ENCODE measurements at regions not wholly inside any gene's neighbourhood (a gene's known extent, or its start where the extent isn't known, plus 50 kb on each side); places are given as distances from the start of the nearest gene placed in this dataset.

- TF ChIP-seq, protein P1, sequence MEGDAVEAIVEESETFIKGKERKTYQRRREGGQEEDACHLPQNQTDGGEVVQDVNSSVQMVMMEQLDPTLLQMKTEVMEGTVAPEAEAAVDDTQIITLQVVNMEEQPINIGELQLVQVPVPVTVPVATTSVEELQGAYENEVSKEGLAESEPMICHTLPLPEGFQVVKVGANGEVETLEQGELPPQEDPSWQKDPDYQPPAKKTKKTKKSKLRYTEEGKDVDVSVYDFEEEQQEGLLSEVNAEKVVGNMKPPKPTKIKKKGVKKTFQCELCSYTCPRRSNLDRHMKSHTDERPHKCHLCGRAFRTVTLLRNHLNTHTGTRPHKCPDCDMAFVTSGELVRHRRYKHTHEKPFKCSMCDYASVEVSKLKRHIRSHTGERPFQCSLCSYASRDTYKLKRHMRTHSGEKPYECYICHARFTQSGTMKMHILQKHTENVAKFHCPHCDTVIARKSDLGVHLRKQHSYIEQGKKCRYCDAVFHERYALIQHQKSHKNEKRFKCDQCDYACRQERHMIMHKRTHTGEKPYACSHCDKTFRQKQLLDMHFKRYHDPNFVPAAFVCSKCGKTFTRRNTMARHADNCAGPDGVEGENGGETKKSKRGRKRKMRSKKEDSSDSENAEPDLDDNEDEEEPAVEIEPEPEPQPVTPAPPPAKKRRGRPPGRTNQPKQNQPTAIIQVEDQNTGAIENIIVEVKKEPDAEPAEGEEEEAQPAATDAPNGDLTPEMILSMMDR (IDR thresholded peaks at IDR 0.05; ENCODE audit: low read depth, low read length): no peak
- TF ChIP-seq POLR2A (IDR thresholded peaks at IDR 0.05; ENCODE audit: extremely low read depth, insufficient read length) (no peak), MYC (IDR thresholded peaks at IDR 0.05; ENCODE audit: low read depth, low read length) (no peak)
Measured at GRCh38 chr22:27132400-27132799, 475.0 kb downstream of the MIAT start.

Measured in NB4 (cell line).